ENCODE measurements at regions not wholly inside any gene's neighbourhood (a gene's known extent, or its start where the extent isn't known, plus 50 kb on each side); places are given as distances from the start of the nearest gene placed in this dataset.

- no peak overlapping the region for H3K4me3 ChIP-seq (ENCODE audit: low read depth, low read length)
- no peak overlapping the region for H3K27ac ChIP-seq (ENCODE audit: low read depth, low read length)
- H3K27me3 ChIP-seq (ENCODE audit: control insufficient read depth, insufficient read depth, low read length) = no peaks in the 10 kb centered on the region
- H3K9ac ChIP-seq (ENCODE audit: low read length) = no peak overlapping the region
- peaks cover 4% of the 10 kb centered on the region; the same call in 1 of the 2 replicates for H3K4me1 ChIP-seq (ENCODE audit: control insufficient read depth, insufficient read depth, low read length)
- H3K36me3 ChIP-seq (ENCODE audit: control insufficient read depth, insufficient read depth, low read length) = no peaks in the 10 kb centered on the region
- no peaks in the 10 kb centered on the region for H3K9me3 ChIP-seq (ENCODE audit: control insufficient read depth, insufficient read depth, low read depth, low read length)
These were observed 139.3 kb downstream of the SPP2 start for GRCh38 chr2:234189786-234190300.

GRCh38 chr2:234189230-234189629 lies 138.7 kb downstream of the SPP2 start:
- Histone ChIP-seq H3K9me3 (ENCODE audit: control insufficient read depth, insufficient read depth, low read depth, low read length) (no peaks in the 10 kb centered on the region), H3K27ac (ENCODE audit: low read depth, low read length) (no peak overlapping the region), H3K9ac (ENCODE audit: low read length) (no peak overlapping the region), H3K4me1 (ENCODE audit: control insufficient read depth, insufficient read depth, low read length) (peaks cover 4% of the 10 kb centered on the region; the same call in 1 of the 2 replicates), H3K27me3 (ENCODE audit: control insufficient read depth, insufficient read depth, low read length) (no peaks in the 10 kb centered on the region), H3K36me3 (ENCODE audit: control insufficient read depth, insufficient read depth, low read length) (no peaks in the 10 kb centered on the region), H3K4me3 (ENCODE audit: low read depth, low read length) (no peak overlapping the region)

- Histone ChIP-seq H3K27ac (ENCODE audit: low read depth, low read length) (no peak overlapping the region), H3K36me3 (ENCODE audit: control insufficient read depth, insufficient read depth, low read length) (no peaks in the 10 kb centered on the region), H3K9ac (ENCODE audit: low read length) (no peak overlapping the region), H3K27me3 (ENCODE audit: control insufficient read depth, insufficient read depth, low read length) (no peaks in the 10 kb centered on the region), H3K9me3 (ENCODE audit: control insufficient read depth, insufficient read depth, low read depth, low read length) (no peaks in the 10 kb centered on the region), H3K4me1 (ENCODE audit: control insufficient read depth, insufficient read depth, low read length) (peaks cover 4% of the 10 kb centered on the region; the same call in 1 of the 2 replicates), H3K4me3 (ENCODE audit: low read depth, low read length) (no peak overlapping the region)
These were observed 137.2 kb downstream of the SPP2 start for GRCh38 chr2:234187646-234188174.

GRCh38 chr2:234181121-234181520 lies 130.6 kb downstream of the SPP2 start:
- no peaks in the 10 kb centered on the region for H3K27me3 ChIP-seq (ENCODE audit: control insufficient read depth, insufficient read depth, low read length)
- no peak overlapping the region for H3K27ac ChIP-seq (ENCODE audit: low read depth, low read length)
- H3K36me3 ChIP-seq (ENCODE audit: control insufficient read depth, insufficient read depth, low read length) = no peaks in the 10 kb centered on the region
- H3K9ac ChIP-seq (ENCODE audit: low read length) = no peak overlapping the region
- H3K4me3 ChIP-seq (ENCODE audit: low read depth, low read length) = no peak overlapping the region
- H3K9me3 ChIP-seq (ENCODE audit: control insufficient read depth, insufficient read depth, low read depth, low read length) = no peaks in the 10 kb centered on the region
- H3K4me1 ChIP-seq (ENCODE audit: control insufficient read depth, insufficient read depth, low read length) = no peaks in the 10 kb centered on the region; the same call in 1 of the 2 replicates

- H3K27me3 ChIP-seq (ENCODE audit: control insufficient read depth, insufficient read depth, low read length) = no peaks in the 10 kb centered on the region
- H3K9ac ChIP-seq (ENCODE audit: low read length) = no peak overlapping the region
- H3K9me3 ChIP-seq (ENCODE audit: control insufficient read depth, insufficient read depth, low read depth, low read length) = no peaks in the 10 kb centered on the region
- H3K4me1 ChIP-seq (ENCODE audit: control insufficient read depth, insufficient read depth, low read length) = no peaks in the 10 kb centered on the region; the same call in 1 of the 2 replicates
- H3K36me3 ChIP-seq (ENCODE audit: control insufficient read depth, insufficient read depth, low read length) = no peaks in the 10 kb centered on the region
- H3K27ac ChIP-seq (ENCODE audit: low read depth, low read length) = no peak overlapping the region
- no peak overlapping the region for H3K4me3 ChIP-seq (ENCODE audit: low read depth, low read length)
These were observed 128.5 kb downstream of the SPP2 start for GRCh38 chr2:234179031-234179363.

- H3K36me3 ChIP-seq (ENCODE audit: control insufficient read depth, insufficient read depth, low read length) = no peaks in the 10 kb centered on the region
- no peak overlapping the region for H3K27ac ChIP-seq (ENCODE audit: low read depth, low read length)
- H3K9ac ChIP-seq (ENCODE audit: low read length) = no peak overlapping the region
- no peaks in the 10 kb centered on the region for H3K27me3 ChIP-seq (ENCODE audit: control insufficient read depth, insufficient read depth, low read length)
- no peak overlapping the region for H3K4me3 ChIP-seq (ENCODE audit: low read depth, low read length)
- no peaks in the 10 kb centered on the region for H3K9me3 ChIP-seq (ENCODE audit: control insufficient read depth, insufficient read depth, low read depth, low read length)
- H3K4me1 ChIP-seq (ENCODE audit: control insufficient read depth, insufficient read depth, low read length) = no peaks in the 10 kb centered on the region; the same call in 1 of the 2 replicates
These were observed 128.0 kb downstream of the SPP2 start for GRCh38 chr2:234178330-234179030.

- Histone ChIP-seq H3K27me3 (ENCODE audit: control insufficient read depth, insufficient read depth, low read length) (no peaks in the 10 kb centered on the region), H3K4me3 (ENCODE audit: low read depth, low read length) (no peak overlapping the region), H3K36me3 (ENCODE audit: control insufficient read depth, insufficient read depth, low read length) (no peaks in the 10 kb centered on the region), H3K9me3 (ENCODE audit: control insufficient read depth, insufficient read depth, low read depth, low read length) (no peaks in the 10 kb centered on the region), H3K9ac (ENCODE audit: low read length) (no peak overlapping the region), H3K27ac (ENCODE audit: low read depth, low read length) (no peak overlapping the region), H3K4me1 (ENCODE audit: control insufficient read depth, insufficient read depth, low read length) (no peaks in the 10 kb centered on the region; the same call in 1 of the 2 replicates)
These were observed 125.1 kb downstream of the SPP2 start for GRCh38 chr2:234175649-234176048.

- Histone ChIP-seq H3K4me3 (ENCODE audit: low read depth, low read length) (no peak overlapping the region), H3K9me3 (ENCODE audit: control insufficient read depth, insufficient read depth, low read depth, low read length) (no peaks in the 10 kb centered on the region), H3K27me3 (ENCODE audit: control insufficient read depth, insufficient read depth, low read length) (no peaks in the 10 kb centered on the region), H3K9ac (ENCODE audit: low read length) (no peak overlapping the region), H3K27ac (ENCODE audit: low read depth, low read length) (no peak overlapping the region), H3K36me3 (ENCODE audit: control insufficient read depth, insufficient read depth, low read length) (no peaks in the 10 kb centered on the region), H3K4me1 (ENCODE audit: control insufficient read depth, insufficient read depth, low read length) (no peaks in the 10 kb centered on the region; the same call in 1 of the 2 replicates)
These were observed 124.2 kb downstream of the SPP2 start for GRCh38 chr2:234174742-234175141.

GRCh38 chr2:234172532-234172931 lies 122.0 kb downstream of the SPP2 start:
- Histone ChIP-seq H3K27ac (ENCODE audit: low read depth, low read length) (no peak overlapping the region), H3K9me3 (ENCODE audit: control insufficient read depth, insufficient read depth, low read depth, low read length) (no peaks in the 10 kb centered on the region)

GRCh38 chr2:234172066-234172465 lies 121.6 kb downstream of the SPP2 start:
- no peak overlapping the region for H3K4me3 ChIP-seq (ENCODE audit: low read depth, low read length)
- H3K9ac ChIP-seq (ENCODE audit: low read length) = no peak overlapping the region
- H3K27me3 ChIP-seq (ENCODE audit: control insufficient read depth, insufficient read depth, low read length) = no peaks in the 10 kb centered on the region
- H3K27ac ChIP-seq (ENCODE audit: low read depth, low read length) = no peak overlapping the region
- H3K36me3 ChIP-seq (ENCODE audit: control insufficient read depth, insufficient read depth, low read length) = no peaks in the 10 kb centered on the region
- H3K9me3 ChIP-seq (ENCODE audit: control insufficient read depth, insufficient read depth, low read depth, low read length) = no peaks in the 10 kb centered on the region
- H3K4me1 ChIP-seq (ENCODE audit: control insufficient read depth, insufficient read depth, low read length) = peaks cover 15% of the 10 kb centered on the region

More at GRCh38 chr2:234172532-234172931, 122.0 kb downstream of the SPP2 start:
- H3K27me3 ChIP-seq (ENCODE audit: control insufficient read depth, insufficient read depth, low read length) = no peaks in the 10 kb centered on the region
- no peak overlapping the region for H3K9ac ChIP-seq (ENCODE audit: low read length)
- peaks cover 15% of the 10 kb centered on the region for H3K4me1 ChIP-seq (ENCODE audit: control insufficient read depth, insufficient read depth, low read length)
- no peak overlapping the region for H3K4me3 ChIP-seq (ENCODE audit: low read depth, low read length)
- H3K36me3 ChIP-seq (ENCODE audit: control insufficient read depth, insufficient read depth, low read length) = no peaks in the 10 kb centered on the region

GRCh38 chr2:234171666-234172065 lies 121.2 kb downstream of the SPP2 start:
- H3K9ac ChIP-seq (ENCODE audit: low read length) = no peak overlapping the region
- H3K4me1 ChIP-seq (ENCODE audit: control insufficient read depth, insufficient read depth, low read length) = peaks cover 15% of the 10 kb centered on the region
- H3K9me3 ChIP-seq (ENCODE audit: control insufficient read depth, insufficient read depth, low read depth, low read length) = no peaks in the 10 kb centered on the region
- H3K36me3 ChIP-seq (ENCODE audit: control insufficient read depth, insufficient read depth, low read length) = no peaks in the 10 kb centered on the region
- no peaks in the 10 kb centered on the region for H3K27me3 ChIP-seq (ENCODE audit: control insufficient read depth, insufficient read depth, low read length)
- H3K27ac ChIP-seq (ENCODE audit: low read depth, low read length) = no peak overlapping the region
- no peak overlapping the region for H3K4me3 ChIP-seq (ENCODE audit: low read depth, low read length)

Data from HUES6 (cell line).